ENCODE measurements at regions not wholly inside any gene's neighbourhood (a gene's known extent, or its start where the extent isn't known, plus 50 kb on each side); places are given as distances from the start of the nearest gene placed in this dataset.

GRCh38 chr6:1037430-1038202 lies 274.3 kb upstream of the FOXQ1 start:
- no peak for TF ChIP-seq EZH2 (IDR thresholded peaks at IDR 0.05; ENCODE audit: borderline replicate concordance, low read length)
- TF ChIP-seq CTCF (conservative IDR thresholded peaks at IDR 0.05 in 1 of 2, IDR thresholded peaks at IDR 0.05 in 1 of 2; ENCODE audit: extremely low read depth in 1 of 2, insufficient read depth in 1 of 2, low read depth in 1 of 2, low read length in 2 of 2): no peak

All from mammary epithelial cell (primary cell).